IPS-NIHi7 (cell line): ENCODE measurements at regions not wholly inside any gene's neighbourhood (a gene's known extent, or its start where the extent isn't known, plus 50 kb on each side); places are given as distances from the start of the nearest gene placed in this dataset.

Experiments used
- DNase-seq: peaks from one replicate; pipeline ENCODE4 v3.0.0; 2012; ENCODE audit warnings: mixed read lengths; ENCODE audit errors: extremely low spot score

DNA sequence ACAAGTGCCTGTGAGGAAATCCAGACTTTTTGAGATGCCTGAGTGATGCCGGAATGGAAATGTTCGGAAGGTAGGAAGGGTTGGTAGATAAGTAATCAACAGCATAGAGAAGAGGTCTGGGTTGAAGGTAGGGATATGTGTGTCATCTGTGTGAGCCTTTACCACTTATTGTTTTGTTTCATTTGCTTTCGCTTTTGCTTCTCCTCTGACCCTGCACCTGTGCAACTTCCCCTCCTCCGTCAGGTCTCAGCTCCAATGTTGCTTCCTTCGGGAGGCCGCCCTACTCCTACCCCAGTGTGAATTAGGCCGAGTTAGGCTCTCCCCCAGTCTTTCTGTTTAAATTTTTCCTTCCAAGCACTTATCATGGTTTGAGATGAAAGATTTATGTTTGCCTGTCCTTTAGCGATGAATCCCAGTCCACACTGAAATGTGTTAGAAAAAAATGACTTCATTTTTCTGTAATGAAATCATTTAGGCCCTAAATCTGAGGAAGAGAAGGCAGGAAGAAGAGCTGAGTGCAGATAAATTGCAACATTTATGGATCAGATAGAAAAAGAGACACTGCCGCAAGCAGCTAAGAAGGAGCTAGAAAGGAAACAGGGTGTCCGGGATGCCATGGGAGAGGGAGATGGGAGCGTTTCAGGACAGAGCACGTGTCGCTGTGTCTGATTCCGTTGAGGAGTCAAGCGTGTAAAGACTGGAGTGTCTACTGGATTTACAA is 139.6 kb upstream of the PELI1 start:
- DNase-seq, result no peak

- no peak for DNase-seq
Measured at GRCh38 chr2:64284751-64285150, 140.5 kb upstream of the PELI1 start.

DNA sequence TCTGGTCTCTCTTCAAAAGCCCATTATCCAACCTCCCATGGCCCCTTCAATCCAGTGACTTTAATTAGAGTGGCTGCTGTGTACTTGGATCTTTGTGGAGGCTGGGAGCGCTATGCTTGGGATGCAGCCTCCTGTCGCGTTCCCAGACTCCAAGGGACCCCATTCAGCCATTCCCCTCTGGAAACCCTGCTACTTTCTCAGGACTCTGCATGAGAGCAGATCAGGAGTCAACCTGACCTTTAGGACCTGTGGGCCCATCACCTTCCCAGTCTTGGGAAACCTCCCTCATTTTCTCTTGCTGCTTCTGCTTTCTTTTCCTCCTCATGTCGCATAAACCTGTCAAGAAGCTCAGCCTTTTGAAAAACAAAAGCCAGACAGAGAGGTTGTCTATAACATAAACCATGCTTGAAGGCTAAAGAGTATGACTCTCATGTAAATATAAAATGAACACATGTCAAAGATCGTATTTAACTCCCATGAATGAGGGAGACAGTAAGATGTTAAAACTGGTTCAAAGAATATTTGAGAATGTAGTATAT is 143.1 kb upstream of the PELI1 start:
- no peak for DNase-seq

DNA sequence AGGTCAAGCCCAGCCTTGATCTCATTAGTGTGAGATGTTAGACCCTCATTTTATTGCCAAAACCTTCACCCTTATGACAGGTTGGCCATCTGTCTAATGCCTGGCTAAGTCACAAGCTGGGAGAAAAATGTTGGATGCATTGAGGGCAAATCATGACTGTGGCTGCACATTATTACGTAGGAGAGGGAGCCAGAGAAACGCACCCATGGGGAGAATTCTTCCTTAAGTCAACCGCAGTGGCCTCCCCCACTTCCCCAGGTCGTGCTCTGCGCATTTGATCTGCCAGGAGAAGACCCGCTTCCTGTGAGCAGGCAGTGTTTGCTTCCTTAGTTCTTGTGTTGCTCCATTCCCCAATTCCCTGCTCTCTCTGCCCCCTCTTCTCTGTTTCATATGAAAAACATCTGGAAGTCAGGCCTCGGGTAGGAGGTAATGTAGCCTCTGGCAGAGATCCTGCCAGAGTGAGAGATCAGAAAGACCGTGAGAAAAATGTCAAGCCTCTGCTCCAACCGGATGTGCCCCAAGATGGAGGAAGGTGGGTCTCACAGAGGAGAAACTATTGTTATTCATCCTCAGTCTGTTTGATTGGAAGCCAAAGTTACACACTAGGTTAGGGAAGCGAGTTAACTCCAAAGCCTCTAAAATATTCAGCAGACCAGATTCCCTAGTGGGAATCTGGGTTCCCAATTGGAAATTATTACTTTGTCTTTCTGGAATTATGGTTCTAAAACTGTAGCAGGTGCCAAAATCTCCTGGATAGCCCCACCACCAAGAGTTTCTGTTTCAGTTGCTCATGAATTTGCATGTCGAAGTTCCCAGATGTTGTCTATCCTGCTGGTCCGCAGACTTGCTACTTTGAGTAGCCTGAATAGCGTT is 144.3 kb upstream of the PELI1 start:
- DNase-seq, result no peak

- DNase-seq, result no peak
Measured at GRCh38 chr2:64289251-64289650, 145.0 kb upstream of the PELI1 start.

DNA sequence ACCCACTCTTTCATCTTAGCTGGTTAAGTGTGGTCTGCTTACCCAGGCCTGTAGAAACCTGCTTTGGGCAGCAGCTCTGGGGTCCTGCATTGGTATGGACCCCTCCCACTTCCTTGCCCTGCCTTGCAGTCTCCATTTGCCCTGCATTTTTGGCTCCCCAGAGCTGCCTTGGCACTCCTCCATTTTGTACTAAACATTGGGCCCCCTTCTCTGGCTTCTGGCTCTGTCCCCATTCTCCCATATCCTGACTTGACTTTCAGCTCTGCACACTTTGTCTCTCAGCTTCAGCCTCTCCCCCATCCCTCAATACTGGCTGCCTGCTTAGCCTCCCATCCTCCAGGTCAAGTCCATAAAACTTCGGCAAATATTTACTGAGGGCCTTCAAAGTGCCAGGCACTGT is 145.5 kb upstream of the PELI1 start:
- no peak for DNase-seq

GRCh38 chr2:64291181-64291580 is 147.0 kb upstream of the PELI1 start:
- no peak for DNase-seq

- no peak for DNase-seq
Measured at GRCh38 chr2:64295326-64296139, 151.3 kb upstream of the PELI1 start.

DNA sequence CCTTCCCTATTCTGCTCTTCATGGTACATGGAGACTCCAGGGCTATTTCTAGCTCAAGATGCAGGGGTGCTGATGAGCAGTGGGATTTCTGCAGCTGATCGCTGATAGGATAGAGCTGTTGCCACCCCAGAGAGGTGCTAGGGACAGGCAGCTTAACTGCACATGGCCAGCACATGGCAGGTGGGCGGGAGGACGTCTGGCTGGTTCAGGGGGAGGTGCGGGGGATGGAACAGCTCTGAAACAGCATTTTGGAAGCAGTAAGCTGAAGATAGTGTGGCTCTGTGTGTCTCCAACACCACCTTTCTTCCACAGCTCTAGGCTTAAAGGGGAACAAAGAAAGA is 151.9 kb upstream of the PELI1 start:
- DNase-seq, result no peak

DNA sequence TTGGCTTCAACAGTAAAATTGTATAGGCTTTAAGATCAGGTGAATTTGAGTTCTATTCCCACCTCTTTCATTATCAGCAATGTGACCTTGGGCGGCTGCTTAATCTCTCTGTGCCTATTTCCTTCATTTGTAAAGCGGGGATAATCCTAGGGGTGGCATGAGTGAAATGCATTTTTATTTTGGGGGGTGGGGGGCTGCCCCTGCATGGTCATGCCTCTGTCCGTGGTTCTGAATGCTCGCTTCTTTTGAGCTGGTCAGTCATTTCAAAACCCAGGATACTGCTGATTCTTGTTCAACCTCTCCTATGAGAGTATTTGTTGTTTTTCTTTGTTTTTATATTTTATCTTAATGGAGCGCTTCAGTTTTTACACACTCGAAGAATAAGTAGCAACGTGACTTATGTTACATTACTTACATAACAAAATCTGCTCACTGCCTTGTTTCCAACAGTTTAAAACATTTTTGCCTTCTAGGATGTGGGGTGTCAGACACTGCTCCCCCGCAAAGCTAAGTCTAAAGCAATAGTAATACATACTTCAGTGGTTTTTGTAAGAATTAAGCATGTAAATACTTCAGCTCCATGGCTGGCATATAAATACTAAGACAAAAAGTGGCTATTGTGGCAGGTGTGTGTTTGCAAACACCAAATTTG is 152.6 kb upstream of the PELI1 start:
- no peak for DNase-seq

DNA sequence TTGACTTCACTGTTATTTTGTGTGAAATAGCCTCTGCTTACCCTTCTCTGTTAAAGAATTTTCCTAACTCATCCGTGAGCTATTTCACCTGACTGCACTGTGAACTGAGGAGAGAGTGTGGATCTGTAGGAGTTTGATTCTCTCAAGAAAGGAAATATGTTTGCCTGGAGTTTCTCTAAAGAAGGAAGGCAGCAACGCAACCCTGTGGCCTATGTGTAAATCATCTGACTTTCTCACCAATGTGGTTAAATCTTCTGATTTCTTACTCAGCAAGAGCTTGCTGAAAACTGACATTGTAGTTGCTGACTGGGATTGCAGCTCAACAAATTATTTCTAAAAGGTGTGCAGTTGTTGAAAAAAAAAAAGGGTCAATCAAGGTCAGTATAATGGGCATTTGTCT is 153.9 kb upstream of the PELI1 start:
- no peak for DNase-seq

DNA sequence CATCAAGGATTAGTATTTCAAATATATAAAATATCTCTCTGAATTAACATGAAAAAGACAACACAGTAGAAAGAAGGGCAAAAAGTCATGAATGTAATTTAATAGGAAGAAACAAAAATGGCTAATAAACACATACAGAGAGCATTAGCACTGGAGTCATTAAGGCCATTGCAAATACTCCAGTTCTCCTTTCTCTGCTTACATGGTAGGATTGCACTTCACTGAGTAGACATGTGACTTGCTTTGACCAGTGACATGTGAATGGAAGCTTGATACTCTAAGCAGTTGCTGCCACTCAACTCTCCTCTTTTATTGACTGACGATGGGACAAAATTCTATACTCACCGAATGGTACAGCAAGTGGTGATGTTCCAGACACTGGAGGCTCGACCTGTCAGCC is 153.9 kb upstream of the LGALSL start:
- no peak for DNase-seq

- no peak for DNase-seq
Measured at GRCh38 chr2:64303250-64303649, 150.7 kb upstream of the LGALSL start.

DNA sequence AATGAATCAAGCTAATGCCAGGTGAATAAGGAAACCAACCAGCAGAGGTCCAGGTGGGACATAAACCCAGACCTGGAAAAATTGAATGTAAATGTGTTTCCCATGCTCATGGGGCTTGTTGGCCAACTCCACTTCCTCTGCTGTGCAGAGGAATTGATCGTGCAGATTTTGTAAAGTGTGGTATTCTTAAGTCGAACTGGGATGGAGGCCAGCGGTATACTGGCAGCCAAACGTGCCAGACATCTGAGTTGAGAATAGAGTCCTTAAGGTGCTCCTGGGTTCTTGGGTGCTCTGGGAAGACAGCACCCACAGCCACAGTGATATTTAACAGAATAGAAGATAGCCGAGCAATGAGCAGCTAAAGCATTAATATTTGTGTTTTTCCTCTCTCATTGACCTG is 146.5 kb upstream of the LGALSL start:
- no peak for DNase-seq

DNA sequence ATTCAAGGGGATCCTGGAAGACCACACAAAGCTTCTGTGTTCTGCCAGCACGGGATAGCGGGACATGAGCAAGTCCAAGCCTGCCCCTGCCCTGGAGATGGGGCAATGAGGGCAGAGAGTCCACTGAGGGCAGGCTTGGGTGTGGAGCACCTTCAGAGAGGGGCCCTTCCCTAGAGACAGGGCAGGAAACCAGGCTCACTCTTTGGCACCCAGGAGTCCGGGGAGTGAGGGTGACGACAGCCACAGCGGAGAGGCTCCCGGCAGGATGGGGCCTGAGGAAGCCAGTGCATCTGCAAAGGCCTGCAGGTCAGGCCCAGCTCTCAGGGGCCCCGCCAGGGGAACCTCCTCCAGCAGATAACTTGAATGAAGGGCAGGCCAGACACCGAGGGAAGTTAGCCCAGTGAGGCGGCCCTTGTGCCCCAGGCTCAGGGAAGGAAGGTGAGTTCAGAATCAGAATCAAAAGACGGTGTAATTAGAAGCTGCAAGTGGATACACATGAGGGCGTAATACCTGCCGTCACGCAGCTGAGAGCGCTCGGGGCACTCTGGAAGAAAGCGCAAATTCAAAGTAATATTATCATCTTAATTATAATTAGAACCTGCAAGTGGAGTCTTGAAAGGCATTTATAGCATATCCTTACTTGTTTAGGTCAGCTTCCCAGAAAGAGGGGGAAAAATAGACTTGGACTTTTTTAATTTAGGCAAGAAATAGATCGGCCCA is 142.6 kb upstream of the LGALSL start:
- no peak for DNase-seq

DNA sequence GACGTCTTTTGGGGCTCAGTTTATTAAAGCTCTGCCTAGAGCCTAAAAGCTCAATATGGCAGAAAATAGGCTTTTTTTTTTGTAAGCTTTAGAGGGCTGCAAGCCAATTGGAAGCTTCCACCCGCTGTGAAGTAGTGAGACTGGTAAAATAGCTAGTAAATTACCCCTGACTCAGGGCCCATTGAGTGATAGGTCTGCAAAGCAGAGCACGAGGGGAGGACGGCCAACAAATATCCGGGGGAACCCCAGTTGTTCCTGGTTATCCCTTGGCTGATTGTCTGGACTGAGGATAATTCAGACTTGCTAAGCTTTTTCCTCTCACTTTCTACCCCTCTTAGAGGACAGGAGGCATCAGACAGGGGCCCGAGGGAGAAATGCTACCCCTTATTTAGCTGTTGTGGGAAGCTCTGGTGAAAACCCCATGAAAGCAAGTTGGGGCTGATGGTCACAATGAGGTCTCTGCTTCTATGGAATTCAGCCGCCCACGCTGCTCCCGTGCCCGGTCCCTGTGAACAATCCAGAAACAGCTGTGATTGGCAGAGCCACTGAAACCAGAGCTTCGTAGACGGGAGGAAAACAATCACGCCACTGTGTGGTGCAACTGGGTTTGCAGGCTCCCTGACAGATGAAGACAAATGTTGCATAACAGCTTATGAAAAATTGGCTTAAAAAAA is 141.9 kb upstream of the LGALSL start:
- peak; percentile 74 for DNase-seq

DNA sequence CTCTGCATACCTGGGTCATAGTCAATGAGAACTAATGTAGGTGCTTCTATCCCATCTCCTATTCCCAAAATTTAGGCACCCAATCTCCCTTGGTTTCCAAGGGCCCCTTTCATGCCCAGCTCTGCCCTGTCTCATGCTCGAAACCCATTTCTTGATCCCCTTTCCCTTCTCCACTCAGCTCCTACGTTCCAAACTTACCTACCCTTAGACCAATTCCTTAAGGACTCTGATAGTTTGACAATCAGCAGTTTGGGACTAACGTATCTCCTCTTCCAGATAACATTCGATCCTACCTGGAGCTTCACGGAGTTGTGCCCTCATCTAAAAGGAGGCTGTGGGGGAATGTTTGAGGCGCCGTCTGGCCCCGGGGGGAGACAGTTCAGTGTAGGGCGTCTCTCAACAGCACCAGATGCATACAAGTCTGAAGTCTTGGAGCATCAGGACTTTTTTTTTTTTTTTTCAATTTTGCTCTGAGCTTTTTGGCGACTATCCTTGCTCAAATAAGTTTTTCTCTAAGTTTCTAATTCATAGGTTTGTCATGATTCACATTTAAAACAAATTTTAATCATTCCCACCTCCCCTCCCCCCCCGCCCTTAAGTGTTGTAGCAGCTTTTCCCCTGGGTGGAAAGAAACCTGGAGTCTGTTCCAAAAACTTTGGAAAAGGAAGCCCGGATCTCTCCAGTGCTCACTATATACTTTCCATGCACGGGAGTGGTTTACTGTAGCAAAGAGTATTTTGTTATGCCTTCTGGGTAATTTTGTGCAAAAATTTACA is 141.2 kb upstream of the LGALSL start:
- DNase-seq, result no peak

GRCh38 chr2:64313398-64313723 is 140.6 kb upstream of the LGALSL start:
- DNase-seq, result no peak

DNA sequence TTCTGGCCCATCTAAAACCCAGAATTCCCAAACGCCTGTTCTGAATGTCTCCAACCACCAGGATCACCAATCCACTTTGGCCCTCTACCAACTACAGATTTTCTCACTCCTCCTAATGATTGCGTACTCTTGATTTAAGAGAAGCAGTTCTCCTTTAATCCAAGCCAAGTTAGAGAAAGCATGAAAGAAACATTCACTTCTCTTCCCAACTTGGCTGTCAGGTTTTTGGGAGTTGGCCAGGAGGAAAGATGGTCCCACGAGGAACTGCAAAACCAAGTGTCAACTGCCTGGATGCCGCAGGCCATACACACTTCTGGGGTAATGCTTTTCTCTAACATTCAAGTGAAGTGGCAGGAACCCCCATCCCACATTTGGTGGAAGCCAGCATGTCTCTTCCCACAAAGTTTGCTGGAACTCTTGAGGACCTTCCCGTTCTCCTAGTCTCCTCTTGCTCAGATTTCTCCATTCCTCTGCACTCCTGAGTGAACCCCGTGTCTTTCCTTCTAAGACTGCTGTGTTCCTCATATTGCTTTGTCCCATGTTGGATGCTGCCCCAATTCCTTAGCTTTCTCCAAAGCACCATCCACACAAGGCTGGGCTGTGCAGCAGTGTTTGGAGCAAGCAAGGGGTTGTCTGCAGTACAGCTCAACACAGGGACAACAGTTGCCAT is 138.5 kb upstream of the LGALSL start:
- DNase-seq, result no peak
